GM18870 (cell line): ENCODE measurements at regions not wholly inside any gene's neighbourhood (a gene's known extent, or its start where the extent isn't known, plus 50 kb on each side); places are given as distances from the start of the nearest gene placed in this dataset.
A peak's percentile ranks its signal among the peaks of the same experiment; 100 is the strongest.
"Not testable (repeated sequence)": the region's sequence is repeated elsewhere in the genome, so short reads cannot be mapped to it uniquely, and the experiment has no call there.

ENCODE experiments used
- ATAC-seq: cut with Tn5 transposase; IDR thresholded peaks from one replicate; pipeline ENCODE4 v1.9.1; 2021; ENCODE audit warnings: moderate library complexity; ENCODE audit not compliant: unreplicated experiment

- ATAC-seq = no peak
Observed at GRCh38 chr10:63915240-63915639, 394.0 kb downstream of the REEP3 start.

GRCh38 chr10:63917363-63917762, 396.2 kb downstream of the REEP3 start:
- ATAC-seq = no peak

- ATAC-seq = no peak
Observed at GRCh38 chr10:63919575-63920279, 398.5 kb downstream of the REEP3 start.

- ATAC-seq = no peak
Observed at GRCh38 chr10:63920926-63921325, 399.7 kb downstream of the REEP3 start.

GRCh38 chr10:63921908-63922467, 400.8 kb downstream of the REEP3 start:
- no peak for ATAC-seq

- ATAC-seq = no peak
Observed at GRCh38 chr10:63922468-63923284, 401.5 kb downstream of the REEP3 start.

GRCh38 chr10:63929831-63930467, 408.7 kb downstream of the REEP3 start:
- ATAC-seq = no peak

- no peak for ATAC-seq
Observed at GRCh38 chr10:63930584-63930983, 409.4 kb downstream of the REEP3 start.

GRCh38 chr10:63935705-63936104, 414.5 kb downstream of the REEP3 start:
- ATAC-seq = no peak

GRCh38 chr10:63940277-63940922, 419.2 kb downstream of the REEP3 start:
- ATAC-seq = no peak

GRCh38 chr10:63964406-63964805, 443.2 kb downstream of the REEP3 start:
- no peak for ATAC-seq

GRCh38 chr10:63965846-63966245, 444.6 kb downstream of the REEP3 start:
- ATAC-seq = no peak

GRCh38 chr10:63972949-63973827, 452.0 kb downstream of the REEP3 start:
- ATAC-seq = no peak

- ATAC-seq = peak; percentile 95
Observed at GRCh38 chr10:63976538-63976937, 455.3 kb downstream of the REEP3 start.

- peak; percentile 72 for ATAC-seq
Observed at GRCh38 chr10:63977329-63977923, 456.2 kb downstream of the REEP3 start.

- ATAC-seq = not testable (repeated sequence)
Observed at GRCh38 chr10:63980870-63981269, 459.7 kb downstream of the REEP3 start.

- ATAC-seq = not testable (repeated sequence)
Observed at GRCh38 chr10:63984061-63984460, 462.9 kb downstream of the REEP3 start.

- no peak for ATAC-seq
Observed at GRCh38 chr10:63986536-63986935, 465.3 kb downstream of the REEP3 start.

GRCh38 chr10:63987212-63987611, 466.0 kb downstream of the REEP3 start:
- ATAC-seq = no peak

GRCh38 chr10:63994371-63994770, 473.2 kb downstream of the REEP3 start:
- no peak for ATAC-seq
